ENCODE measurements at regions not wholly inside any gene's neighbourhood (a gene's known extent, or its start where the extent isn't known, plus 50 kb on each side); places are given as distances from the start of the nearest gene placed in this dataset.

DNA sequence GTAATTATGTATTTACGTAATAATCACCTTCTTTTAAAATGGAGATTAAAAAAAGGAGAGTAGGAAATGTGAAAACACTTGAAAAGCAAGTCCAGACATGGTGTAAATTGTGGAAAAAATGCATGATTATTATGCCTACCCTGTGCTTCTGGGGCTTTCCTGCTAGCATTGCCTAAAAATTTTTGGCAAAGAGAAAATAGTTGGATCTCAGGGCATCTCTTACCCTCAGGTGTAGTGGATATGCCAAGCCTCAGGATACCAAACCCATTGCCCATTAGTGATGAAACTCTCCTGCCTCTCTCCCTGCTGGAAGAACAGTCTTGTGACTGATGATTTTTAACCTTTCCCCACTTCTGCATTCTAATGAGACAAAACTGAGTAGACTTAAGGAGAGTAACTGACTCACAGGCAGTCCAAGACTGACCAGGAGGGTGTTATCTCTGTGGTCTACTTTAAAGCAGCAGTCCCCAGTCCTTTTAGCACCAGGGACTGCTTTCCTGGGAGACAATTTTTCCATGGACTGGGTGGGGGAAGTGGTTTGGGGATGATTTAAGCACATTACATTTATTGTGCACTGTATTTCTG, 174.6 kb downstream of the ZNF330 start:
- 88 to 96% methylated on average over 1 of the region's 1 CpG for WGBS, 2 donors
- no peak overlapping the region for H3K4me3 ChIP-seq
- TF ChIP-seq, protein P1, sequence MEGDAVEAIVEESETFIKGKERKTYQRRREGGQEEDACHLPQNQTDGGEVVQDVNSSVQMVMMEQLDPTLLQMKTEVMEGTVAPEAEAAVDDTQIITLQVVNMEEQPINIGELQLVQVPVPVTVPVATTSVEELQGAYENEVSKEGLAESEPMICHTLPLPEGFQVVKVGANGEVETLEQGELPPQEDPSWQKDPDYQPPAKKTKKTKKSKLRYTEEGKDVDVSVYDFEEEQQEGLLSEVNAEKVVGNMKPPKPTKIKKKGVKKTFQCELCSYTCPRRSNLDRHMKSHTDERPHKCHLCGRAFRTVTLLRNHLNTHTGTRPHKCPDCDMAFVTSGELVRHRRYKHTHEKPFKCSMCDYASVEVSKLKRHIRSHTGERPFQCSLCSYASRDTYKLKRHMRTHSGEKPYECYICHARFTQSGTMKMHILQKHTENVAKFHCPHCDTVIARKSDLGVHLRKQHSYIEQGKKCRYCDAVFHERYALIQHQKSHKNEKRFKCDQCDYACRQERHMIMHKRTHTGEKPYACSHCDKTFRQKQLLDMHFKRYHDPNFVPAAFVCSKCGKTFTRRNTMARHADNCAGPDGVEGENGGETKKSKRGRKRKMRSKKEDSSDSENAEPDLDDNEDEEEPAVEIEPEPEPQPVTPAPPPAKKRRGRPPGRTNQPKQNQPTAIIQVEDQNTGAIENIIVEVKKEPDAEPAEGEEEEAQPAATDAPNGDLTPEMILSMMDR (IDR thresholded peaks at IDR 0.05) = no peak
- H3K36me3 ChIP-seq = no peaks in the 10 kb centered on the region
- FAIRE-seq = no peak
- no peak overlapping the region for H3K27ac ChIP-seq
- no peaks in the 10 kb centered on the region for H3K27me3 ChIP-seq
- ATAC-seq = no peak
- peaks cover 0 to 6% (median 0%) of the 10 kb centered on the region in 3 donors for H3K4me1 ChIP-seq
- intact Hi-C loops (cut with DNase I) = no loop called here
- H3K9me3 ChIP-seq = no peaks in the 10 kb centered on the region
- no peak for DNase-seq

GRCh38 chr4:141395919-141396318, 175.2 kb downstream of the ZNF330 start:
- DNase-seq (no peak), FAIRE-seq (no peak), ATAC-seq (no peak)
- H3K9me3 ChIP-seq = no peaks in the 10 kb centered on the region
- no peak overlapping the region for H3K27ac ChIP-seq
- H3K4me3 ChIP-seq = no peak overlapping the region
- intact Hi-C loops (cut with DNase I) = no loop called here
- no peaks in the 10 kb centered on the region for H3K27me3 ChIP-seq
- TF ChIP-seq, protein P1 (IDR thresholded peaks at IDR 0.05) = no peak
- H3K4me1 ChIP-seq = peaks cover 0 to 6% (median 0%) of the 10 kb centered on the region in 3 donors
- H3K36me3 ChIP-seq = no peaks in the 10 kb centered on the region
- WGBS, 2 donors = 93 to 96% methylated on average over 5 of the region's 5 CpGs

- Histone ChIP-seq H3K36me3 (no peaks in the 10 kb centered on the region), H3K27me3 (no peaks in the 10 kb centered on the region), H3K4me3 (no peak overlapping the region), H3K4me1 (no peaks in the 10 kb centered on the region), H3K27ac (no peak overlapping the region), H3K9me3 (no peaks in the 10 kb centered on the region)
- TF ChIP-seq, protein P1 (IDR thresholded peaks at IDR 0.05) = no peak
- DNase-seq = no peak
- no peak for FAIRE-seq
- intact Hi-C loops (cut with DNase I) = no loop called here
- WGBS, 2 donors = 74 to 75% methylated on average over 5 of the region's 5 CpGs
- ATAC-seq = no peak
Measured at GRCh38 chr4:141402712-141403111, 182.0 kb downstream of the ZNF330 start.

- Histone ChIP-seq H3K9me3 (no peaks in the 10 kb centered on the region), H3K4me1 (no peaks in the 10 kb centered on the region), H3K27ac (no peak overlapping the region), H3K27me3 (no peaks in the 10 kb centered on the region), H3K36me3 (no peaks in the 10 kb centered on the region), H3K4me3 (no peak overlapping the region)
- FAIRE-seq (no peak), DNase-seq (no peak), ATAC-seq (no peak)
- TF ChIP-seq, protein P1 (IDR thresholded peaks at IDR 0.05) = no peak
- WGBS, 2 donors = 82 to 90% methylated on average over 2 of the region's 2 CpGs
- intact Hi-C loops (cut with DNase I) = no loop called here
Measured at GRCh38 chr4:141403782-141404181, 183.1 kb downstream of the ZNF330 start.

DNA sequence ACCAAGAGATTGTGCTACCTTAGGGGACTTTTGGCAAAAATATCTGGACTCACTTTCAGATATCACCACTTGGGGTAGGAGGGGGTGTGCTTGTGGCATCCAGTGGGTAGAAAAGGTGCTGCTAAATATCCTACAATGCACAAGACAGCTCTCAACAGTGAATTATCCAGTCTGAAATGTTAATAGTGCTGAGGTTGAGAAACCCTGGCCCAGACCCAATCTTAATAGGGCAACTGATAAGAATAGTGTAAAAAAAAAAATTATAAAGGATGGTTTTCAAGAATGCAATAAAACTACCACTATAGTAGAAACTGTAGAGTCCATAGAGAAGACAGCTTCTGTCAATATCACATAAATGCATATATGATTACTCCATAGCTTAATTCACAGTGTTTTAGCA, 185.5 kb downstream of the ZNF330 start:
- no peaks in the 10 kb centered on the region for H3K27me3 ChIP-seq
- H3K27ac ChIP-seq = no peak overlapping the region
- H3K4me3 ChIP-seq = no peak overlapping the region
- intact Hi-C loops (cut with DNase I) = no loop called here
- TF ChIP-seq, protein P1 (IDR thresholded peaks at IDR 0.05) = no peak
- no peaks in the 10 kb centered on the region for H3K4me1 ChIP-seq
- FAIRE-seq = no peak
- DNase-seq = no peak
- H3K9me3 ChIP-seq = no peaks in the 10 kb centered on the region
- H3K36me3 ChIP-seq = no peaks in the 10 kb centered on the region
- no peak for ATAC-seq
